SK-N-SH treated with all-trans-retinoic acid at 6 μM for 48 hours (cell line): ENCODE measurements at regions not wholly inside any gene's neighbourhood (a gene's known extent, or its start where the extent isn't known, plus 50 kb on each side); places are given as distances from the start of the nearest gene placed in this dataset.

Source experiments
- BACH2 ChIP-seq: fragments of 250-450 bp; sonication (Bioruptor Pico); IDR thresholded peaks from 2 replicates; pipeline ENCODE4 v1.9.0; 2021; ENCODE audit warnings: mild to moderate bottlenecking, borderline replicate concordance
- GLIS3 ChIP-seq: fragments of 250-450 bp; sonication (Bioruptor Pico); IDR thresholded peaks from 2 replicates; pipeline ENCODE4 v1.5.0; 2020; ENCODE audit warnings: mild to moderate bottlenecking, moderate library complexity
- PATZ1 ChIP-seq: fragments of 250-450 bp; sonication (Bioruptor Pico); IDR thresholded peaks from 2 replicates; pipeline ENCODE4 v1.8.0; 2020; ENCODE audit warnings: mild to moderate bottlenecking, moderate library complexity, borderline replicate concordance
- PPARA ChIP-seq: fragments of 250-450 bp; sonication (Bioruptor Pico); IDR thresholded peaks from 2 replicates; pipeline ENCODE4 v1.5.0; 2020; ENCODE audit warnings: mild to moderate bottlenecking, borderline replicate concordance
- TOX ChIP-seq: fragments of 250-450 bp; sonication (Bioruptor Pico); IDR thresholded peaks from 2 replicates; pipeline ENCODE4 v1.8.0; 2021; ENCODE audit warnings: mild to moderate bottlenecking, moderate library complexity, borderline replicate concordance
- ZFP3 ChIP-seq: fragments of 250-450 bp; sonication (Bioruptor Pico); IDR thresholded peaks from 2 replicates; pipeline ENCODE4 v1.5.0; 2020; ENCODE audit warnings: mild to moderate bottlenecking, moderate library complexity
- ZFP30 ChIP-seq: fragments of 450-650 bp; formaldehyde crosslinking; IDR thresholded peaks from 2 replicates; pipeline ENCODE4 v1.5.0; 2022; ENCODE audit warnings: mild to moderate bottlenecking, moderate library complexity
- ZNF8 ChIP-seq: fragments of 450-650 bp; formaldehyde crosslinking; IDR thresholded peaks from 2 replicates; pipeline ENCODE4 v1.5.0; 2020; ENCODE audit warnings: mild to moderate bottlenecking, moderate library complexity
- TF ChIP-seq, protein P1 (sequence below): fragments of 250-450 bp; sonication (Bioruptor Pico); IDR thresholded peaks from 2 replicates; pipeline ENCODE4 v1.8.0; 2021; ENCODE audit warnings: low read depth, mild to moderate bottlenecking, moderate library complexity, borderline replicate concordance

DNA sequence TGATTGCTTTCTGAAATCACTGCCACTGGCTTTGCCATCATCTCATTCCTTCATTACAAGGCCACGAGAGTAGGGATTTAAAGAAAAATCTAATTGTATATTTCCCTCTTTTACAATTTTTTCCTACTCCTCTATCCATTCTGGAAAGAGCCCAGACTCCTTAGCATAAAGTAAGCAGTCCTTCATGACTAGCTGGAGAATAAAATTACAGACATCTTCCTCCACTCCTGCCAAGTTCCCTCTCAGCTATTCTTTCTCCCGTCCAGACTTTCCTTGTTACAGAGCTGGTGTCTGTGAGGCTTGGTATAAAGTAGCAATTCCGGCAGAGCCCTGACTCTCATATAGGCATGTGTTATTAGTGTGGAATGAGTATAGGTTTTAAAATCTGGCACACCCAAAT, 806.8 kb downstream of the PLCL1 start:
- TF ChIP-seq ZFP30 (CRISPR knock-in tag) = no peak
- no peak for TF ChIP-seq PATZ1 (CRISPR knock-in tag)
- TF ChIP-seq, protein P1, sequence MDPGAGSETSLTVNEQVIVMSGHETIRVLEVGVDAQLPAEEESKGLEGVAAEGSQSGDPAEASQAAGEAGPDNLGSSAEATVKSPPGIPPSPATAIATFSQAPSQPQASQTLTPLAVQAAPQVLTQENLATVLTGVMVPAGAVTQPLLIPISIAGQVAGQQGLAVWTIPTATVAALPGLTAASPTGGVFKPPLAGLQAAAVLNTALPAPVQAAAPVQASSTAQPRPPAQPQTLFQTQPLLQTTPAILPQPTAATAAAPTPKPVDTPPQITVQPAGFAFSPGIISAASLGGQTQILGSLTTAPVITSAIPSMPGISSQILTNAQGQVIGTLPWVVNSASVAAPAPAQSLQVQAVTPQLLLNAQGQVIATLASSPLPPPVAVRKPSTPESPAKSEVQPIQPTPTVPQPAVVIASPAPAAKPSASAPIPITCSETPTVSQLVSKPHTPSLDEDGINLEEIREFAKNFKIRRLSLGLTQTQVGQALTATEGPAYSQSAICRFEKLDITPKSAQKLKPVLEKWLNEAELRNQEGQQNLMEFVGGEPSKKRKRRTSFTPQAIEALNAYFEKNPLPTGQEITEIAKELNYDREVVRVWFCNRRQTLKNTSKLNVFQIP = no peak
- no peak for TF ChIP-seq BACH2 (CRISPR knock-in tag)
- no peak for TF ChIP-seq TOX (CRISPR knock-in tag)
- TF ChIP-seq GLIS3 (CRISPR knock-in tag) = no peak
- TF ChIP-seq ZNF8 (CRISPR knock-in tag) = no peak
- no peak for TF ChIP-seq ZFP3
- TF ChIP-seq PPARA = no peak
